IMR-90 (cell line): ENCODE measurements at regions not wholly inside any gene's neighbourhood (a gene's known extent, or its start where the extent isn't known, plus 50 kb on each side); places are given as distances from the start of the nearest gene placed in this dataset.

Source experiments
- BHLHE40 ChIP-seq: fragments of 150-350 bp; IDR thresholded peaks from 2 replicates; pipeline ENCODE4 v1.6.1; 2016; ENCODE audit warnings: mild to moderate bottlenecking, low read depth, low read length
- CEBPB ChIP-seq: IDR thresholded peaks from 2 replicates; pipeline ENCODE4 v1.6.1; 2012; ENCODE audit warnings: low read depth, low read length, improper control_type of control experiment
- CTCF ChIP-seq: conservative IDR thresholded peaks from 2 replicates; pipeline ENCODE4 v1.5.1; 2012; ENCODE audit warnings: mild to moderate bottlenecking, low read depth, low read length, improper control_type of control experiment
- ELK1 ChIP-seq: fragments of 150-350 bp; IDR thresholded peaks from 2 replicates; pipeline ENCODE4 v1.6.1; 2016; ENCODE audit warnings: low read depth, mild to moderate bottlenecking, low read length, moderate library complexity, borderline replicate concordance
- MAZ ChIP-seq: IDR thresholded peaks from 2 replicates; pipeline ENCODE4 v1.6.1; 2012; ENCODE audit warnings: low read depth, mild to moderate bottlenecking, low read length, improper control_type of control experiment, moderate library complexity, borderline replicate concordance
- MXI1 ChIP-seq: IDR thresholded peaks from 2 replicates; pipeline ENCODE4 v1.6.1; 2012; ENCODE audit warnings: low read depth, mild to moderate bottlenecking, low read length, moderate library complexity, borderline replicate concordance
- NFE2L2 ChIP-seq: fragments of 150-350 bp; IDR thresholded peaks from 2 replicates; pipeline ENCODE4 v1.6.1; 2016; ENCODE audit warnings: low read depth, mild to moderate bottlenecking, low read length
- POLR2A ChIP-seq: IDR thresholded peaks from 2 replicates; pipeline ENCODE4 v1.6.1; 2012; ENCODE audit warnings: mild to moderate bottlenecking, low read depth, low read length
- RAD21 ChIP-seq: IDR thresholded peaks from 2 replicates; pipeline ENCODE4 v1.6.1; 2012; ENCODE audit warnings: low read length, improper control_type of control experiment
- RCOR1 ChIP-seq: IDR thresholded peaks from 2 replicates; pipeline ENCODE4 v1.6.1; 2012; ENCODE audit warnings: mild to moderate bottlenecking, low read length, improper control_type of control experiment; ENCODE audit not compliant: insufficient replicate concordance
- RFX5 ChIP-seq: IDR thresholded peaks from 2 replicates; pipeline ENCODE4 v1.8.0; 2012; ENCODE audit warnings: low read depth, mild to moderate bottlenecking, low read length, moderate library complexity
- SMC3 ChIP-seq: fragments of 150-350 bp; IDR thresholded peaks from 2 replicates; pipeline ENCODE4 v1.6.1; 2016; ENCODE audit warnings: low read depth, mild to moderate bottlenecking, antibody characterized with exemption, low read length, moderate library complexity
- USF2 ChIP-seq: fragments of 150-350 bp; IDR thresholded peaks from 2 replicates; pipeline ENCODE4 v1.6.1; 2017; ENCODE audit warnings: mild to moderate bottlenecking, antibody characterized with exemption, low read length, low read depth

- no peak for TF ChIP-seq CTCF
- no peak for TF ChIP-seq USF2
- no peak for TF ChIP-seq RAD21
- no peak for TF ChIP-seq RFX5
- TF ChIP-seq POLR2A: no peak
- TF ChIP-seq MXI1: no peak
- no peak for TF ChIP-seq NFE2L2
- TF ChIP-seq ELK1: no peak
- no peak for TF ChIP-seq MAZ
- no peak for TF ChIP-seq RCOR1
- no peak for TF ChIP-seq CEBPB
- TF ChIP-seq BHLHE40: no peak
- no peak for TF ChIP-seq SMC3
These were observed 162.9 kb downstream of the ARL5B start for GRCh38 chr10:18822156-18822555.
